Liver (tissue), 8 donors: ENCODE measurements at regions not wholly inside any gene's neighbourhood (a gene's known extent, or its start where the extent isn't known, plus 50 kb on each side); places are given as distances from the start of the nearest gene placed in this dataset.

Experiments used
- DNase-seq: peaks from one replicate; pipeline ENCODE4 v3.0.0-alpha.2; 2017; ENCODE audit warnings: low spot score
- H3K27ac ChIP-seq, 2 donors: one replicate each; pipeline ENCODE4 v1.7.0; 2013; ENCODE audit warnings: inconsistent platforms in 2 of 2, low read length in 2 of 2, control low read depth in 1 of 2, low read depth in 1 of 2, mild to moderate bottlenecking in 1 of 2
- H3K27me3 ChIP-seq, 4 donors: one replicate each; pipeline versions ENCODE4 v1.6.1 to v1.7.0; 2013; ENCODE audit warnings: low read length in 3 of 4, inconsistent platforms in 1 of 4, mild to moderate bottlenecking in 1 of 4, moderate library complexity in 1 of 4; ENCODE audit not compliant: control insufficient read depth in 4 of 4, insufficient read depth in 4 of 4
- H3K36me3 ChIP-seq, 4 donors: one replicate each; pipeline versions ENCODE4 v1.6.1 to v1.7.0; 2013; ENCODE audit warnings: low read length in 3 of 4, mild to moderate bottlenecking in 3 of 4, low read depth in 1 of 4, moderate library complexity in 1 of 4; ENCODE audit not compliant: control insufficient read depth in 4 of 4, insufficient read depth in 3 of 4
- H3K4me1 ChIP-seq, 4 donors: one replicate each; pipeline versions ENCODE4 v1.6.1 to v1.7.0; 2013; ENCODE audit warnings: low read length in 3 of 4, mild to moderate bottlenecking in 3 of 4, moderate library complexity in 1 of 4; ENCODE audit not compliant: control insufficient read depth in 4 of 4, insufficient read depth in 4 of 4
- H3K4me3 ChIP-seq, 3 donors: one replicate each; pipeline versions ENCODE4 v1.6.1 to v1.7.0; 2013; ENCODE audit warnings: low read length in 3 of 3, control low read depth in 1 of 3, low read depth in 1 of 3, mild to moderate bottlenecking in 1 of 3
- H3K9ac ChIP-seq, 2 donors: one replicate each; pipeline ENCODE4 v1.7.0; 2013; ENCODE audit warnings: low read length in 2 of 2, mild to moderate bottlenecking in 2 of 2, moderate library complexity in 2 of 2, control low read depth in 1 of 2, low read depth in 1 of 2
- H3K9me3 ChIP-seq, 4 donors: one replicate each; pipeline versions ENCODE4 v1.6.1 to v1.7.0; 2013; ENCODE audit warnings: low read length in 3 of 4; ENCODE audit not compliant: control insufficient read depth in 4 of 4
- ATF3 ChIP-seq: IDR thresholded peaks from 2 replicates; pipeline ENCODE4 v1.6.1; 2016; ENCODE audit warnings: antibody characterized with exemption
- CTCF ChIP-seq: fragments of 150-350 bp; IDR thresholded peaks from 2 replicates; pipeline ENCODE4 v1.5.1; 2017; ENCODE audit warnings: improper control_type of control experiment, low read depth, low read length; ENCODE audit not compliant: missing input control
- EGR1 ChIP-seq, 2 donors: IDR thresholded peaks; 2 replicates each; pipeline ENCODE4 v1.6.1; 2016 to 2018; ENCODE audit warnings: antibody characterized with exemption in 2 of 2, low read depth in 2 of 2
- FOXA1 ChIP-seq: IDR thresholded peaks from 2 replicates; pipeline ENCODE4 v1.6.1; 2016; ENCODE audit warnings: antibody characterized with exemption
- FOXA2 ChIP-seq: IDR thresholded peaks from 2 replicates; pipeline ENCODE4 v1.6.1; 2016; ENCODE audit warnings: antibody characterized with exemption
- GABPA ChIP-seq, 2 donors: IDR thresholded peaks in 1 of 2; conservative IDR thresholded peaks in 1 of 2; 2 replicates each; pipeline ENCODE4 v1.6.1; 2016; ENCODE audit warnings: antibody characterized with exemption in 2 of 2, mild to moderate bottlenecking in 1 of 2, moderate library complexity in 1 of 2
- HNF4A ChIP-seq, 2 donors: conservative IDR thresholded peaks; 2 replicates each; pipeline ENCODE4 v1.6.1; 2016; ENCODE audit warnings: antibody characterized with exemption in 2 of 2, mild to moderate bottlenecking in 2 of 2
- HNF4G ChIP-seq: IDR thresholded peaks from 2 replicates; pipeline ENCODE4 v1.6.1; 2016; ENCODE audit warnings: antibody characterized with exemption
- JUND ChIP-seq, 2 donors: IDR thresholded peaks; 2 replicates each; pipeline ENCODE4 v1.6.1; 2016; ENCODE audit warnings: antibody characterized with exemption in 2 of 2
- MAX ChIP-seq: IDR thresholded peaks from 2 replicates; pipeline ENCODE4 v1.6.1; 2016; ENCODE audit warnings: antibody characterized with exemption
- NR2F2 ChIP-seq: IDR thresholded peaks from 2 replicates; pipeline ENCODE4 v1.6.1; 2016; ENCODE audit warnings: antibody characterized with exemption
- RAD21 ChIP-seq, 2 donors: IDR thresholded peaks; 2 replicates each; pipeline ENCODE4 v1.6.1; 2016; ENCODE audit warnings: antibody characterized with exemption in 2 of 2, mild to moderate bottlenecking in 2 of 2
- REST ChIP-seq: IDR thresholded peaks from 2 replicates; pipeline ENCODE4 v1.6.1; 2016; ENCODE audit warnings: antibody characterized with exemption, mild to moderate bottlenecking
- RXRA ChIP-seq, 2 donors: IDR thresholded peaks; 2 replicates each; pipeline ENCODE4 v1.6.1; 2017 to 2018; ENCODE audit warnings: antibody characterized with exemption in 2 of 2, mild to moderate bottlenecking in 1 of 2
- SP1 ChIP-seq: IDR thresholded peaks from 2 replicates; pipeline ENCODE4 v1.6.1; 2018; ENCODE audit warnings: antibody characterized with exemption, mild to moderate bottlenecking
- TAF1 ChIP-seq: conservative IDR thresholded peaks from 2 replicates; pipeline ENCODE4 v1.6.1; 2016; ENCODE audit warnings: antibody characterized with exemption, mild to moderate bottlenecking
- YY1 ChIP-seq: IDR thresholded peaks from 2 replicates; pipeline ENCODE4 v1.6.1; 2016; ENCODE audit warnings: antibody characterized with exemption, mild to moderate bottlenecking
- WGBS: extraction: QIAGEN DNeasy Blood & Tissue Kit; methylation state at CpG from one replicate; pipeline ENCODE4 v1.1.7; 2013; 5-methylcytosine and 5-hydroxymethylcytosine counted together
- donor health status: healthy.
- donor health status: healthy.
- donor health status: healthy.
- donor health status: healthy.
- donor health status: healthy.

- no peak overlapping the region for H3K4me3 ChIP-seq
- no peak for DNase-seq
- H3K36me3 ChIP-seq: no peaks in the 10 kb centered on the region
- H3K9me3 ChIP-seq: no peaks in the 10 kb centered on the region
- 71% methylated on average over 4 of the region's 4 CpGs for WGBS
- peaks cover 3 to 24% (median 18%) of the 10 kb centered on the region in 4 donors for H3K4me1 ChIP-seq
- TF ChIP-seq CTCF: no peak
- no peak for TF ChIP-seq REST
- no peak for TF ChIP-seq YY1
- TF ChIP-seq RXRA (IDR thresholded peaks at IDR 0.05): no peak
- no peak for TF ChIP-seq EGR1 (IDR thresholded peaks at IDR 0.05; ENCODE audit: low read depth in 2 of 2)
- TF ChIP-seq RAD21 (IDR thresholded peaks at IDR 0.05): no peak
- no peak for TF ChIP-seq HNF4G
- TF ChIP-seq SP1: no peak
- TF ChIP-seq ATF3: no peak
- no peak for TF ChIP-seq MAX
- H3K27ac ChIP-seq: no peak overlapping the region
- H3K27me3 ChIP-seq: no peaks in the 10 kb centered on the region
- no peak overlapping the region for H3K9ac ChIP-seq
These were observed 86.0 kb downstream of the RPS6KA4 start for GRCh38 chr11:64444838-64445441.

- TF ChIP-seq FOXA1 (no peak), HNF4G (no peak), CTCF (no peak), ATF3 (no peak), NR2F2 (no peak), SP1 (no peak), GABPA (IDR thresholded peaks at IDR 0.05 in 1 of 2, conservative IDR thresholded peaks at IDR 0.05 in 1 of 2) (no peak), FOXA2 (no peak), TAF1 (no peak), YY1 (no peak), HNF4A (conservative IDR thresholded peaks at IDR 0.05) (no peak), RAD21 (IDR thresholded peaks at IDR 0.05) (no peak), JUND (IDR thresholded peaks at IDR 0.05) (no peak)
- Histone ChIP-seq H3K9me3 (no peaks in the 10 kb centered on the region), H3K27ac (no peak overlapping the region), H3K9ac (no peak overlapping the region), H3K27me3 (no peaks in the 10 kb centered on the region), H3K4me3 (no peak overlapping the region), H3K36me3 (no peaks in the 10 kb centered on the region), H3K4me1 (peaks cover 3 to 24% (median 18%) of the 10 kb centered on the region in 4 donors)
- no peak for DNase-seq
- 88% methylated on average over 4 of the region's 4 CpGs for WGBS
These were observed 86.7 kb downstream of the RPS6KA4 start for GRCh38 chr11:64445651-64446050.
